Stimulated activated naive CD4-positive, alpha-beta T cell treated with Interleukin-2 at 50 U/mL for 16 hours (primary cell): ENCODE measurements at regions not wholly inside any gene's neighbourhood (a gene's known extent, or its start where the extent isn't known, plus 50 kb on each side); places are given as distances from the start of the nearest gene placed in this dataset.

ENCODE experiments used
- DNase-seq: peaks from one replicate; lab custom pipeline; 2025; lab: John Stamatoyannopoulos, UW

GRCh38 chr7:113825832-113826231 is 93.0 kb downstream of the PPP1R3A start:
- DNase-seq: no peak

- DNase-seq: no peak
Observed at GRCh38 chr7:113824117-113824823, 94.5 kb downstream of the PPP1R3A start.

DNA sequence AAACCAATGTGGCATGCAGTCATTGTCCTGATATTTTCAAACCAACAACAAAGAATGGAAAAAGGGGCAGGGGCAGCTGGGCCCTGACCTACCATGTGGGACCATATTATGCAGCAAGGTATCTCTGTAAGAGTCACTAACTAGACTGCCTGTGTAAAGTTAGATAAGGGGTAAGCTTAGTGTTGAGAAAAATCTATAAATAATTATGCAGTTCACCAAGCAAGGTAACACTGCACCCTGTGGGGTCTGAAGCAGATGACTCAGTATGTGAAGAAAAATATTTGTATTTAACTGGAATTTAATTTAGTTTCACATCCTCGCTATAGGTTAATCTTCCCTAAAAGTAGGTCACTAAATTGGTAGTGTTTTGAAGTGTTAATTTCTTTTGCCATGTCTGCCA is 99.3 kb downstream of the PPP1R3A start:
- no peak for DNase-seq

- no peak for DNase-seq
Observed at GRCh38 chr7:113816639-113817038, 102.2 kb downstream of the PPP1R3A start.

GRCh38 chr7:113813471-113813870 is 105.3 kb downstream of the PPP1R3A start:
- no peak for DNase-seq

DNA sequence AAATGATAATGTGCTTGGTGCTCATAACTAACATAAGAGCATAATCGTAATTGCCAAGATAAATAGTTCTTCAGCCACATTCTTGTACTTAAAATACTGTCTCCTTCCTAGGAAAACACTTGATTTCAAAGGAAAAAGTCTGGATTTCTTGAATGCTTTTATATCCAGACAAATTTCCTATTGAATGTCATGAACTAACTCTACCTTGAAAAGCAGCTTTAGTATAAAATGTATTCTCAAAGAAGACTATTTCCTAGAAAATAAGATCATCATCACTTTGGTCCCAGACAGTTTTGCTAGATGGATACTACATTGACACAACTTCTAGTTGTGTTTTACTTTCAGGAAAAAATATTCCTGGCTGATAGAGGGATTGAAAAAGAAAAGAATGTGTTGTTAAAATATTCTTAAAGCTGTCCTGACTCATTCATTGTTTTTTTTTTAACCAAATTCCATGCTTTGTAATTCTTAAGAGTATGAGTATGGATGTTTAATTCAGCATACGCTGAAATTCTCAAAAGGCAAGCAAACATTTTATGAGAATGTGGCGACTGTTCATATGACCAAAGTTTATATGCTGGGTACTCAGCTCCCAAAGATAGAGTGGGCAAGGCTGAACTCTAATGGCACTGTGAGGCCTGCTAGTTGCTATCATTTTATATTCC is 106.1 kb downstream of the PPP1R3A start:
- no peak for DNase-seq

- no peak for DNase-seq
Observed at GRCh38 chr7:113810080-113810744, 108.6 kb downstream of the PPP1R3A start.

DNA sequence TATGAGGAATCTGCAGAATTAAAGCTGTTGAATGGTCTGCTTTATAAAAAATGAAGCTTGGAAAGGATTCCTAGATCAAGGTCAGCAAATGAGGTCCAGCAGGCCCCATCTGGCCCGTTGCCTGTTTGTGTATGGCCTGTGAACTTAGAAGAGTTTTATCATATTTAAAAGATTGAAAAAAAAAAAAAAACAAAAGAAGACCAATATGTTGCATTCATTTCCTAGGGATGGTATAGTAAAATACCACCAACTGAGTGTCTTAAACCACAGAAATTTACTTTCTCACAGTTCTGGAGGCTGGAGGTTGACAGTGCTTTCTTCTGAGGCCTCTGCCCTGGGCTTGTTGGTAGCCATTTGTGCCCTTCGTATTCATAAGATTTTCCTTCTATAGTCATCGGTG is 109.2 kb downstream of the PPP1R3A start:
- no peak for DNase-seq

- no peak for DNase-seq
Observed at GRCh38 chr7:113806633-113807327, 112.0 kb downstream of the PPP1R3A start.

GRCh38 chr7:113805976-113806375 is 112.8 kb downstream of the PPP1R3A start:
- DNase-seq: no peak

GRCh38 chr7:113804475-113805095 is 114.2 kb downstream of the PPP1R3A start:
- no peak for DNase-seq

GRCh38 chr7:113801751-113802150 is 117.1 kb downstream of the PPP1R3A start:
- no peak for DNase-seq

- no peak for DNase-seq
Observed at GRCh38 chr7:113800826-113801225, 118.0 kb downstream of the PPP1R3A start.

DNA sequence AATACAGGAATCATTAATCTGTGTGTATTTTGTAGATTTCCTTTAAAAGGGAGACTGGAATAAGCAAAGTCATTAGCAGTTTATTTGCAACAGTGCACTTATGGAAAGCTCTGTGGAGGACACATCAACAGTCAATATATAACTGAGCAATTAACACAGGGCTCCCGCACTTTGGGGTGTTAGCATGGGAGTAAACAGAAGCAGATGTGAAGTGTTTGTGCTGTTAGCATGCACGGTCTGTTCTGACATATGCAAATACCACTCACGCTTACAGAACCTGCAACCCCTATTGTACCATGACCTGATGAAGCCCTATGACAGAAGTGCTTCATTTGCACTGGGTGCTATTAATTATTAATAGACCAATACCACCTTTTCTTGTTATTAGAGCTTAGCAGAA is 118.9 kb downstream of the PPP1R3A start:
- no peak for DNase-seq

DNA sequence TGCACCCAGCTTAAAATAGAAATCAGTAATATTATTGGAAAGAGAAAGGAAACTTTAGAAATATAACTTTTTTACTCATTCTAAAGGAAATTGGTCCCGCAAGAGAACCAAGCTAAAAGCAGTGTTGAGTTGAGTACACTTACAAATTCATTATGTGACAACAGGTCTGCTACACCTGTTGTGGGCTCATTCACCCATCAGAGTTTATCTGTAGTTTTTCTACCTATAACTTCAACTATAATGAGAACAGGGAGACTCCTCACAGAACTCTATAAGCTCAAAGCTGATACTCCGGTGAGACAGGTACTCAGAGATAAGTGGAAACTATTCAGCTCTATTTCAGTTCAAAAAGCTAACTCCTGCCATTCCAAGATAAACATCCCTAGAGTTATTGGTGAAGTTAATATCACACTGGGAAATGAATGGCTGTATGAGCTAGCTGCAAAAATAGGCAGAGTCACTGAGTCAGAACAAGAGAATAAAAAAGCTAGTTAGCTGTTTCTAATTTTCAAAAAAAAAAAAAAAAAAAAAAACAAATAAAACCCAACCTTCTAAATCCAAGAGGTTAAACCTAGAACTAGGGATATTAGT is 121.3 kb downstream of the PPP1R3A start:
- DNase-seq: no peak

DNA sequence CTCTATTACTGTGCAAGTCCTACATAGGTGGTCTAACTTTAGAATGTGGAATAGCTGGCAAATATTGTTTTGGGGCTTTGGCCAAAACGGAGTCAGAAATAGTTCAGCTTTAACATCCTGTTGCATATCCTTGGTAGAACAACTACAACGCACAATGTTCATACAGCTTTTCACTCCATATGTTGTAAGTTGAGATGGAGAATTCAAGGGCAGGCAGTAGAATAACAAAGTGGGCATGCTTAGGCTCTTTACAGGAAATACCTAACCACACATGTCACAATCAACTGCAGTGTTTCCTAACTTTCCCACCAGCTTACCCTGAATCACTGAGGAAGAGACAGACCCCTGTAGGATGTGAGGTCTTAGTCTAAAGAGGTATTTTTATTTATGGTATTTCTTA is 122.3 kb downstream of the PPP1R3A start:
- no peak for DNase-seq

DNA sequence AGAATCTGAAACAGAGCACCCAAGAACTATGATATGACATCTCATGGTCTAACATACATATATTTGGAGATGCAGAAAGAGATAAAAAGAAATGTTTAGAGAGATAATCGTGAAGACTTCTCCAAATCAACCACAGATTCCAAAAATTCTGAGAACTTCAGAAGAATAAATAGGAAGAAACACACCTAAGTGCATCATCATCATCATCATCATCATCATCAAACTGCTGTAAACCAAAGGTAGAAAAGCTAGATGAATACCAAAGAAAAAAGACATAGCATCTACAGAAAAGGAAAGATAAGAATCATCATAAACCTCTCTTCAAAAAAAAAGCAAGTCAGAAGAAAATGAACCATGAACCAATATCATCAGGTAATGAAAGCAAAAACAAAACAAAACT is 124.2 kb downstream of the PPP1R3A start:
- DNase-seq: no peak

DNA sequence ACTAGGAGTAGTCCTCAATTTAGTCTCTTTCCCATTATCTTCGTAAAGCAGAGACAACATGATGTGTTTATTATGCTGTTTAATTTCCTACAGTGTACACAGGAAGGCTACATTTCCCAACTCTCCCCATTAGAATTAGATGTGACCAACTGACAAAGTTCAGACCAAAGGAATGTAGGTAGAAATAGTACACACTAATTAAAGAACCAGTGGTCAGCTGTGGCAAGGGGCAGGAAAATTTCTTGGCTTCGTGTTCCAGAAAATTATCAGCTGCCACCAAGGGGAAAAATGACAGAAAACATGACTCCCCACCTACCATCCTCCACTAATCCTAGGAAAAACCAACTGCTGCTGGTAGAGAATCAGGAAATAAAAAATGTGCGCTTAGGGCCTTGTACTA is 125.6 kb downstream of the PPP1R3A start:
- DNase-seq: no peak

GRCh38 chr7:113790025-113790424 is 128.8 kb downstream of the PPP1R3A start:
- no peak for DNase-seq

DNA sequence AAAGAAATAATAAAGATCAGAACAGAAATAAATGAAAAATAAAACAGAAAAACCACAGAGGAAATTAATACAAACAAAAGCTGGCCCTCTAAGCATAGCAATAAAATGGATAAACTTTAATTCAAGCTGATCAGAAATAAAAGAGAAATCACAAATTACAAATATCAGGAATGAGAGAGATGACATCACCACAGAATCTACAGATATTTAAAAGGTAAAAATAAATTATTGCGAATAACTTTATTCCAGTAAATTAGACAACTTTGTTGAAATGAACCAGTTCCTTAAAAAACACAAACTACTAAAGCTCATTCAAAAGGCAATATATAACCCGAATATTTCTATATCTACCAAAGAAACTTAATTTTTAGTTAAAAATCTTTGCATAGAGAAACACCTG is 131.7 kb downstream of the PPP1R3A start:
- no peak for DNase-seq

GRCh38 chr7:113784956-113785355 is 133.9 kb downstream of the PPP1R3A start:
- DNase-seq: no peak

GRCh38 chr7:113784316-113784715 is 134.5 kb downstream of the PPP1R3A start:
- no peak for DNase-seq
